Testis (tissue), 2 donors: ENCODE measurements at regions not wholly inside any gene's neighbourhood (a gene's known extent, or its start where the extent isn't known, plus 50 kb on each side); places are given as distances from the start of the nearest gene placed in this dataset.

ENCODE experiments used
- POLR2A ChIP-seq: fragments of 450-650 bp; IDR thresholded peaks from one replicate; pipeline ENCODE4 v1.6.1; 2017; ENCODE audit warnings: antibody characterized with exemption, mild to moderate bottlenecking, moderate library complexity
- TF ChIP-seq, protein P1 (sequence below), 3 experiments: fragments of 450-650 bp in 2 of 3; fragments of 200-600 bp in 1 of 3; sonication (generic) in 1 of 3; IDR thresholded peaks; one replicate each; pipeline ENCODE4 v1.5.1; 2016 to 2019; ENCODE audit warnings: antibody characterized with exemption in 3 of 3, mild to moderate bottlenecking in 2 of 3, moderate library complexity in 1 of 3

DNA sequence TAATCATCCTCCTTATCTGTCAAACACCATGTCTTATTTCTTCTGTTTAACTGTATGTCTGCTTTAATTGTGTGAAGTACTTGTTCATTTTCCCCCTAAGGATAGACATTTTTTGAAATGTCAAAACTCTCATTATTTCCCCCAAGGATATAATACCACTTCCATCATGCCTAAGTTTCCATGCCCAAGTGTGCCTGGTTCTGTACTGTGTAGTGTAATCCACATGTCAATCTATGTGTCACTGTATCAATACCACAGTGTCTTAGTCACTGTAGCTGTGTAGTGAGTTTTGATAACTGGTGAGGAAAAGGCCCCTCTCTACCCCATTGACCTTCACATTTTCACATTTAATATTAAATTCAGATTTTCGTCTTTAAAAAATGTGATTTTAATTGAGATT is 1265.5 kb downstream of the PCDH9 start:
- no peak for TF ChIP-seq POLR2A
- TF ChIP-seq, protein P1, sequence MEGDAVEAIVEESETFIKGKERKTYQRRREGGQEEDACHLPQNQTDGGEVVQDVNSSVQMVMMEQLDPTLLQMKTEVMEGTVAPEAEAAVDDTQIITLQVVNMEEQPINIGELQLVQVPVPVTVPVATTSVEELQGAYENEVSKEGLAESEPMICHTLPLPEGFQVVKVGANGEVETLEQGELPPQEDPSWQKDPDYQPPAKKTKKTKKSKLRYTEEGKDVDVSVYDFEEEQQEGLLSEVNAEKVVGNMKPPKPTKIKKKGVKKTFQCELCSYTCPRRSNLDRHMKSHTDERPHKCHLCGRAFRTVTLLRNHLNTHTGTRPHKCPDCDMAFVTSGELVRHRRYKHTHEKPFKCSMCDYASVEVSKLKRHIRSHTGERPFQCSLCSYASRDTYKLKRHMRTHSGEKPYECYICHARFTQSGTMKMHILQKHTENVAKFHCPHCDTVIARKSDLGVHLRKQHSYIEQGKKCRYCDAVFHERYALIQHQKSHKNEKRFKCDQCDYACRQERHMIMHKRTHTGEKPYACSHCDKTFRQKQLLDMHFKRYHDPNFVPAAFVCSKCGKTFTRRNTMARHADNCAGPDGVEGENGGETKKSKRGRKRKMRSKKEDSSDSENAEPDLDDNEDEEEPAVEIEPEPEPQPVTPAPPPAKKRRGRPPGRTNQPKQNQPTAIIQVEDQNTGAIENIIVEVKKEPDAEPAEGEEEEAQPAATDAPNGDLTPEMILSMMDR (IDR thresholded peaks at IDR 0.05), result no peak
